Effector memory CD4-positive, alpha-beta T cell (primary cell): ENCODE measurements at regions not wholly inside any gene's neighbourhood (a gene's known extent, or its start where the extent isn't known, plus 50 kb on each side); places are given as distances from the start of the nearest gene placed in this dataset.
"Not testable (repeated sequence)": the region's sequence is repeated elsewhere in the genome, so short reads cannot be mapped to it uniquely, and the experiment has no call there.

Experiments
- DNase-seq, 3 donors: peaks; one replicate each; pipeline ENCODE4 v3.0.0-alpha.2; 2020
- H3K27ac ChIP-seq: 2 replicates; pipeline ENCODE4 v1.7.0; 2013; ENCODE audit warnings: mild to moderate bottlenecking, low read length, moderate library complexity; ENCODE audit not compliant: insufficient read depth, poor library complexity, severe bottlenecking
- H3K27me3 ChIP-seq: replicated peaks from 2 replicates; pipeline ENCODE4 v1.7.0; 2013; ENCODE audit warnings: mild to moderate bottlenecking, low read length; ENCODE audit not compliant: insufficient read depth, control insufficient read depth, poor library complexity, severe bottlenecking
- H3K36me3 ChIP-seq: 2 replicates; pipeline ENCODE4 v1.7.0; 2013; ENCODE audit warnings: mild to moderate bottlenecking, low read length, moderate library complexity; ENCODE audit not compliant: control insufficient read depth, insufficient read depth
- H3K4me1 ChIP-seq: 2 replicates; pipeline ENCODE4 v1.7.0; 2013; ENCODE audit warnings: low read length, mild to moderate bottlenecking; ENCODE audit not compliant: control insufficient read depth, insufficient read depth, poor library complexity, severe bottlenecking
- H3K4me3 ChIP-seq: 2 replicates; pipeline ENCODE4 v1.7.0; 2013; ENCODE audit warnings: low read length, low read depth, mild to moderate bottlenecking; ENCODE audit not compliant: insufficient read depth, poor library complexity, severe bottlenecking
- H3K9me3 ChIP-seq: 2 replicates; pipeline ENCODE4 v1.7.0; 2013; ENCODE audit warnings: mild to moderate bottlenecking, low read length, moderate library complexity; ENCODE audit not compliant: control insufficient read depth

DNA sequence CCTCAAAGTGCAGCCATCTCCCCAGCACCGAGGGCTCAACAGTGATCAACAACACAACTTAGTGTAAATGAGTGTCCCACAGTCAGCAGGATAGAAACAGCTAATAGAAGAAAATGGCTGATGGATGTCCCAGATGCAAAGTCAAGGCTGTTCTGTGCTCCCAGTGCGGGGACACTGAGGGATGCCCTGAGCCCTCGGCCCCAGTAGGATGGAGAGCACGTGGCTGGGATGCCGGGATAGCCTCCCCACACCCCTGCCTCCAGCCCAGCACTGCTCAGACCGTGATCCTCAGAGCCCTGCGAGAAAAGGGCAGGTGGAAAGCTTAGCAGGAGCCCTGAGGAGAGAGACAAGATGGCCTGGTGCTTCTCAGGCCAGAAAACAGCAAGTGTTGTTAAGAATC lies 243.9 kb upstream of the TCERG1L start:
- H3K9me3 ChIP-seq, result no peaks in the 10 kb centered on the region
- DNase-seq, result no peak
- H3K4me3 ChIP-seq, result no peak overlapping the region
- H3K36me3 ChIP-seq, result no peaks in the 10 kb centered on the region
- no peaks in the 10 kb centered on the region for H3K4me1 ChIP-seq
- no peak overlapping the region for H3K27ac ChIP-seq
- H3K27me3 ChIP-seq, result no peaks in the 10 kb centered on the region

DNA sequence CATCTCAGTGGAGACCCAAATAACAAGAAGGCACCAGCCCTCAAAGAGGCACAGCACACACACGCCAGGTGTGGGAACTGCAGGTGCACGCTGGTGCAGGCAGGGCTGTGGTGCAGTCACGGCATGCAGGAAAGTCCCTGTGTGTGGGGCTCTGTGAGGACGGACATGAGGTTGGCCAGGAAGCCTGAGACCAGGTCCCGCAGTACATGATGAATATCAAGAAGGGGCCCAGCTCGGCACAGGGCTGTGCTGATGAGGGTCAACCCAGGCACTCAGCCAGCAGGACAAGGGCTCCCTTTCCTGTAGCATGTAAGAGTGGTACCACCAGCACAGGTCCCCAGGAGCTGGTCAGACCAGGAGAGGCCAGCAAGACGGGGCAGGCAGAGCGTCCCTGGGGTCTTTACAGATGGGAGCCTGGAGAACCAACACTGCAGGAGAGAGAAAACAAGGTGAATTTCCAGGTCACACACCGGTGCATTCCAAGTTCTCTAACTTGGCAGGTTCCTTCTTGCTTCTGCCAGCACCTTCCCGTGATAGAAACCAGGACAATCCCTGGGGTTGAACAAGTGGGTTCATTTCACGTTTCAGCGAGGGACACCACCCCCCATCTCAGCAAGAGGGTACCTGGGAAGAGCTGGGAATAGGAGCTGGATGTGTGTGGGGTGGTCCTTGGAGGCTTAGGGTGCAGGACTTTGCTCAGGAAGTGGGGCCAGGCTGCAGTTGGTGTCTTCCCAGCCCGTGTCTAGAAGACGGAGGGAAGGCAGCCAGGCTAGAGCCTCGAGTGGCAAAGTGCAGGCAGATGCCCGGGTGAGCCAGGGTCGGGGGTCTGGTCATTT lies 244.8 kb upstream of the TCERG1L start:
- H3K27me3 ChIP-seq, result no peaks in the 10 kb centered on the region
- no peak overlapping the region for H3K27ac ChIP-seq
- no peak overlapping the region for H3K4me3 ChIP-seq
- no peaks in the 10 kb centered on the region for H3K4me1 ChIP-seq
- no peaks in the 10 kb centered on the region for H3K9me3 ChIP-seq
- no peaks in the 10 kb centered on the region for H3K36me3 ChIP-seq
- no peak for DNase-seq

DNA sequence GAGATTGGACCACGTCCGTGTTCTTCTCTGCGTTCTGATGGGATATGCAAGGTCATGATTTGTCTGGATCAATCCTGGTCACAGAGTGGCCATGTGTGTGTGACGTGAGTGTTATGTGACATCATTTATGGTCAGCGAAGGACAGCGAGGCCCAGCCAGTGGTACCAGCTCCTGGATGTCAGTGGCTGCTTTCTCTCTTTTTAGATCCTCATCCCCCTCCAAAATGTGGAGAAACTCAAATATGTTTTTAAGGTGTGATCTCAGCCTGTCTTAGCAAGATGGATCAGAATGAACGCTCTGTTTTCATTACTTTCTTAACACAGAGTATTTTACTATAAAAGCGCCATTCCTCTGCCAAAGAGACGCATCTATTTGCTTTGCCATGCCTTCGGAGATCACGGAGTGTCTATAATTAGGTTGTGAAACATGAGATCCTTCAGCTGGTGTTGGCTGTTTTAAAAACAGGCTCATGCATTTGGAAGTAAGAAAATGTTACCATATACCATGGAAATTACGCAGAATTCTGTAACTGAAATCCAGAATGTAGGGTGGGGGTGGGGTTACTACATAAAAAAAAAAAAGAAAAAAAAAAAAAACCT lies 245.5 kb upstream of the TCERG1L start:
- Histone ChIP-seq H3K4me1 (no peaks in the 10 kb centered on the region), H3K4me3 (no peak overlapping the region), H3K27me3 (no peaks in the 10 kb centered on the region), H3K27ac (no peak overlapping the region), H3K36me3 (no peaks in the 10 kb centered on the region), H3K9me3 (no peaks in the 10 kb centered on the region)
- no peak for DNase-seq

GRCh38 chr10:131557956-131558355 lies 246.4 kb upstream of the TCERG1L start:
- H3K27ac ChIP-seq, H3K4me3 ChIP-seq, H3K27me3 ChIP-seq, H3K36me3 ChIP-seq, H3K4me1 ChIP-seq, DNase-seq, H3K9me3 ChIP-seq: not testable (repeated sequence)

GRCh38 chr10:131559450-131559911 lies 248.0 kb upstream of the TCERG1L start:
- Histone ChIP-seq H3K4me3 (no peak overlapping the region), H3K27ac (no peak overlapping the region), H3K27me3 (no peaks in the 10 kb centered on the region), H3K4me1 (no peaks in the 10 kb centered on the region), H3K9me3 (no peaks in the 10 kb centered on the region), H3K36me3 (no peaks in the 10 kb centered on the region)
- DNase-seq, result no peak

DNA sequence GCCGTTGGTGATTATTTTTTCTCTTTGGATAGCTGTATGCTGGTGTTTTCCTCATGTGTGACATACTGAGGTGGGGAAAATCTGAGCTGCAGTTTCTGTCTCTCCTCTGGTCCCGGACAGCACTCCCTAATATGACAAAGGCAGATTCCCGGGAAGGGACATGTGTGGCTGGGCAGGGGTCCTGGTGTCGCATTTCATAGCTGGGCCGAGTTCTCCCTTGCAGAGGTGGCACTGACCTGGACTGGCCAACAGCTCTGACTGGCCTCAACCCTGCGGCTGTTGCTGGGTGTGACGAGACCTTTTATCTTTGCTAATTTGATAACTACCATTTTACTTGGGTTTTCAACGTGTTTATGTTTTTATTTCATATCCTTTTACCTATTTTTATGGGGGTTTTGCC lies 248.6 kb upstream of the TCERG1L start:
- no peak for DNase-seq
- Histone ChIP-seq H3K9me3 (no peaks in the 10 kb centered on the region), H3K36me3 (no peaks in the 10 kb centered on the region), H3K4me1 (no peaks in the 10 kb centered on the region), H3K27ac (no peak overlapping the region), H3K27me3 (no peaks in the 10 kb centered on the region), H3K4me3 (no peak overlapping the region)

DNA sequence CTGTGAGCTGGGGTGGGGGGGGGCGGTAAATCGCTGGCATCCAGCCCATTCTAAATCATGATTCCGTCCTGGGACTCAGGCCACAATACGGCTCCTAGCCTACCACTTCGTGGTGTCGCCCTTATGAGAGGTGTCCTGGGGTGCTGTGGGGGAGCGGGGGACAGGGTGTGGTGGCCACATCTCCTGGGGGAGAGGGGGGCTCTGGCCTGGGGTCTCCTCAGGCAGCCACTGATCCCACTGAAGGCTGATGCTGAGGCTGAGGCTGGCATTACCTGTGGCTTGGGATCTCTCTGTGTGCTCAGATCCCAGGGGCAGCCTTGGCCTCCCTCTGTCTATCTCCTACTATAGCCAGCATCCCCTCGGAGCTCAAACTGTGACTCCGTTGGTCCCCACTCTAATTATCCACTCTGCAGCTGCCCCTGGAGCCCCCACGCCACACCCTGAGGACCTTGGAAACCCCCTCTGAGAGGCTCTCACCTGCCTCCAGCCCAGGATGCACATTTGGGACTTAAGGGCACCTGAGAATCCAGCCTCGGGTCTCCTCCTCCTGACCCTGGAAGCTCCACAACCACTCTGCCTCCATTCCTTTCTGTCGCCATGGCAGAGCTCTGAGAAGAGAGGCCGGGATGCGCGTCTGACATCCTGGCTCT lies 249.3 kb upstream of the TCERG1L start:
- Histone ChIP-seq H3K9me3 (no peaks in the 10 kb centered on the region), H3K27me3 (no peaks in the 10 kb centered on the region), H3K27ac (no peak overlapping the region), H3K4me3 (no peak overlapping the region), H3K4me1 (no peaks in the 10 kb centered on the region), H3K36me3 (no peaks in the 10 kb centered on the region)
- DNase-seq, result no peak

GRCh38 chr10:131561897-131562296 lies 250.4 kb upstream of the TCERG1L start:
- Histone ChIP-seq H3K27ac (no peak overlapping the region), H3K36me3 (no peaks in the 10 kb centered on the region), H3K27me3 (no peaks in the 10 kb centered on the region), H3K4me1 (no peaks in the 10 kb centered on the region), H3K4me3 (no peak overlapping the region), H3K9me3 (no peaks in the 10 kb centered on the region)
- DNase-seq, result no peak

GRCh38 chr10:131563411-131563810 lies 251.9 kb upstream of the TCERG1L start:
- no peak for DNase-seq
- H3K27ac ChIP-seq, result no peak overlapping the region
- H3K9me3 ChIP-seq, result no peaks in the 10 kb centered on the region

More at GRCh38 chr10:131563411-131563810, 251.9 kb upstream of the TCERG1L start:
- Histone ChIP-seq H3K4me3 (no peak overlapping the region), H3K27me3 (no peaks in the 10 kb centered on the region), H3K36me3 (no peaks in the 10 kb centered on the region), H3K4me1 (no peaks in the 10 kb centered on the region)
